NCI-H2227 (cell line): ENCODE measurements at regions not wholly inside any gene's neighbourhood (a gene's known extent, or its start where the extent isn't known, plus 50 kb on each side); places are given as distances from the start of the nearest gene placed in this dataset.

Experiments used
- DNase-seq: peaks from one replicate; lab custom pipeline; 2025; ENCODE audit not compliant: unreplicated experiment; lab: John Stamatoyannopoulos, UW

- DNase-seq, result no peak
Observed at GRCh38 chr4:83866834-83867621, 331.1 kb downstream of the GPAT3 start.

- DNase-seq, result no peak
Observed at GRCh38 chr4:83865417-83866150, 329.7 kb downstream of the GPAT3 start.

DNA sequence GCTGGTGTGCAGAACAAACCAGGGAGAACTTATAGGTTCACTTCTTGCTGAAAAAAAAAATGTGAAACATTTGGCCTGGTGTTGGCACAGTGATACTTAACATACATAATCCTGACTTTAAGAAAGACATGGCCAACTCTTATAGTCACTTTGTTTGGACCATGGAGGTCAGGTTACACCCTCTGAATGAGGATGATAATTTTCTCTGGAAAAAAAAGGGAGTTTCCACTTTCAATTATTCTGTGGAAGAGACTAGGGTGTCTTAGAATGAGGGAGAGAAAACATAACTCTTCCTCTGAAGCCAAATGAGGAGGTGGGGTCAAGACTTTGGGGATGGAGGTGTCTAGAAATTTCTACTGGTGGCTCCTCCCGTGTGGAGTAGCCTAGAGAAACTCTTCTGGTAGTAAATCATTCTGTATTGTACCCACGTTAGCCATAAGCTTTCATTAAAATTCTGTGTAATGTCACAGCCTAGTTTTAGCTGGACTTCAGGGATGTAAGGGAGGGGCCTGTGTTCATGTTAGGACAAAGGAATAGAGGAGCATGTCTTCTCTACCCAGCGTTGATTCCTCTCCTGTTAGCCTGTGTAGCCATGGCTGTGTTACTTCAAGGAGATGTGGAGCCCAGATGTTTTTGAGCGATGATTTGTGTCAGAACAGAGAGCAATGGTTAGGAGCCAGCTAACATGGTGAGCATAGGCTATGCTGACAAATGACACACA, 328.3 kb downstream of the GPAT3 start:
- DNase-seq, result no peak

GRCh38 chr4:83862471-83862870, 326.6 kb downstream of the GPAT3 start:
- no peak for DNase-seq

- DNase-seq, result no peak
Observed at GRCh38 chr4:83860200-83860599, 324.3 kb downstream of the GPAT3 start.

- DNase-seq, result no peak
Observed at GRCh38 chr4:83858131-83858530, 322.2 kb downstream of the GPAT3 start.

DNA sequence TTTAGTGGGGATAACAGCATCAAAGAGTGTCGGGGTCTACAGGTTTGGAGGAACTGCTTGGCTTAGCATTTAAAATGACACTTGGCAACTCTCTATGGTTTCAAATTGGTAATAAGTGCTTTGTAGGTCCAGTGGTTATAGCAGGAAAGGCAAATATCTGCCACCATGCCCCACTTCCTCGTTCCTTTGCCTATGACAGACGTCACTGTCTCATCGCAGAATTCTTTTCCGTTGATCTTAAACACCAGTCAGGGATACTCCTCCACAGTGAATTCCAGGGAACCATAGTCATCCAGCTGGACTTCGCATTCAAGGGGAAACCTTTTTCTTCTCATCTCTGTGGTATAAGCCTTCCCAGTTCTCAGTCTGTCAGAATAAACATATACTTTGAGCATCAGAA, 319.1 kb downstream of the GPAT3 start:
- no peak for DNase-seq

DNA sequence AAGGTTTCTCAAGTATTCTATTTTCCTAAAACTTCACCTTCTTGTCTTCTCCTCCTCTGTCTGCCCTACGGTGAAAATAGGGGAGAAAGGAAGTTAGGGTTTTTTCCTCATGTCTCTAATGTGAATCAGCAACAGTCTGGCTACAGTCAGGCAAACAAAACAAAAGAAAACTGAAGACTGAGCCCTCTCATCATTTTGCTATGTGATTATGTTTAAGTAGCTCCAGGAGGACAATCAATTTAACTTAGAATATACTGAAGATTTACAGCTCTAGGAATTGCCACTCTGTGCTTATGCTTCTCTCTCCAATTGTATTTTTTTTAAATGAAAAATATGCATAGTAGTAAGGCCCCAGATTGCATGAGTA, 316.2 kb downstream of the GPAT3 start:
- DNase-seq, result no peak

- no peak for DNase-seq
Observed at GRCh38 chr4:83851261-83852084, 315.6 kb downstream of the GPAT3 start.

- DNase-seq, result no peak
Observed at GRCh38 chr4:83850435-83850834, 314.5 kb downstream of the GPAT3 start.

DNA sequence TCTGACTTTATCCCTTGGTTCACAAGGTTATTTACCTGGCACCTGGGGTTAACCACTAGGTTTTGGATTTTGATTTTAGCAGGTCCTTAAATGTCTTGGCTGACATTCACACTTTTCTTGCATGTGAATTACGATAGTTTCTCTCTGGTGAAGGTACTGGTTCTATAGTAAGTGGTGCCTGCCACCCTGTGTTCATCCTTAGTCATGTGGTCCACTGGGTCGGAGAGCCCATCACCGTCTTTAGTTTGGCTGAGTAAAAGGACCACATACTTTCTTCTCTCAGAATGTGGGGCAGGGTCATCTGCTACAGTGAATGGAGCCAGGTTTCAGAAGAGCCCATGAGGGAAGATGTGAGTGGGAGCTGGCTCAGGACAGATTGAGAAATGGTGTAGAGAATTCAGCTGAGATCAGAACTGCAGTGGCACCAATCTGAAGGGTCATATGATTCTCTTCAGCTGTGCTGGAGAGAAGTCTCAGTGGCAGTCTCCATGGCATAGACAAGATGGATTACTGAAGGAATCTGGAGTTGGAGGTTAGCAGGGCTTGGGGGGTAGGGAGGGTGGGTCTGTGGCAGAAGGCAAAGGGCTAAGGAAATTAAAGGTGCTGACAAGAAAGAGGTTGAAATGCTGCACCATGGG, 310.4 kb downstream of the GPAT3 start:
- no peak for DNase-seq

GRCh38 chr4:83839615-83840014, 303.7 kb downstream of the GPAT3 start:
- no peak for DNase-seq

DNA sequence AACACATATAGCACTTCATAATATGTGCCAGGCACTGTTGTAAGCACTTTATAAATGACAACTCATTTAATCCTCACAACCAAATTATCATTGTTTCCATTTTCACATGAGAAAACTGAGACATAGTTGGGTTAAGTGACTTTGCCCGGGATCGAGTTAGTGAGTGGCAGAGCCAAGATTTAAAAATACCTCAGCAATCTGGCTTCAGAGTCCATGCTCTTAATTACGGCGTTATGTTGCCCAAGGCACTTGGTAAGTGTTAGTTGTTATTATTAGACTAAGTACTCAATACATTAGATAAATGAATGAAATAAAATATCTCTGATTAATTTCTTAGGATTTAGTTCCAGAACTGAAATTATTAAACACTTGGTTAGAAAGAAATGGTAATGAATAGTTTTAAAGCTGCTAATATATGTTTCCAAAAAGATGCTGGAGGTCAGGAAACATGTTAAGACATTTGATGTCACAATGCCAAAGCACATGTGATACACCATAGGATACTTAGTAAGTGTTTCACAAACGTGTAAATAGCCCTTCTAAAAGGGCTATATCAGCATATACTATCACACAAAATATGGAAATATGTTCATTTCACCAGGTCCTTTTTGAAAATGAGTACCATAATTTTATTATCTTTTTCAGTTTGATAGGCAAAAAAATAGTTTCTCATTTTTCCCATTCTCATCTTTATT, 301.9 kb downstream of the GPAT3 start:
- DNase-seq, result no peak

GRCh38 chr4:83833920-83834319, 298.0 kb downstream of the GPAT3 start:
- DNase-seq, result no peak

DNA sequence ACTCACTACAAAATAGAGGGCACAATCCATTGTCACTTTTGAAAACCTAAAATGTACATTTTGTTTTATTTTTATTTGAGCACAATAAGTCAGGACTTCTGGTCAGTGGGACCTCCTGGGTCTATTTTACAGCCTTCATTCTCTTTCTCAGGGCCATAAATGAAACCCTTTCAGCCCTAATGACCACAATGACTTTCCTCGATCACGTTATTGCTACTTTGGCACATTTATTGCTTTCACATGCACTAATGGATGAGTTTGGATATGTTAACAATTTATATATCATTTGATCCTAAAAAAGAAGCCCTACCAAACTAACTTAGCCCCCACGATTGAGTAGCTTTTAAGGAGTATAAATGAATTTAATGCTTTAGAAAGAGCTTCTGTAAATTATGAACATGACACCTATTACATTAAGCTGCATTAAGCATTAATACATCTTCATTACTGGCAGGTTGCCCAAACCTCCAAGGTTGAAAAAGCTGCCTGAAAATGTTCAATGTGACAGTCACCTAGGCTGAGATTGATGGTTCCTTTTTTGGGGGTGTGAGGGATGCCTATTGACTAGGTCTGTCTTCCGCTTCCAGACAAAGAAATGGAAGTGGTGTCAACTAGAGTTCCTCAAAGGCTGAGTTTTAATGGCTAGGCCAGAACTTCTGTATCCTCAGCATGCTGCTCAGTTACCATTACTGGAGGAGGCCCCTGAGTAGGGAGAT, 296.4 kb downstream of the GPAT3 start:
- DNase-seq, result no peak

DNA sequence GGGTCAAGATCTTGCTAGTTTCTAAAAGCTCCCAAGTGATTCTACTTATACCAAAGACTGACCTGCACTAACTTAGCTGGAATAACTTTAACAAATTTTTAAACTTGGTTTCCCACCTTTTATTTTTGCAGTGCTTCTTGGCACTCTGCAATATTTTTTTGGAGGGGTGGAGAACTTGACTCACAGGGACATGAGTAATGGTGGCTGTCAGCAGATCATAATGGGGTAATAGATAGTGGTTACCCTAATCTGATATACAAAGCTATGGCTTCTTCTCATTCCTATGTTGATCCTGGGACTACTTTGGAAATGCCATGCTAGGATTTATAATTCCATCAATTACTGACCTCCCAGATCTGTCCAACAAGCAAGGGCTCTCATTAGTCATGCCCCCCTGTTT, 295.7 kb downstream of the GPAT3 start:
- DNase-seq, result no peak

GRCh38 chr4:83830138-83830888, 294.4 kb downstream of the GPAT3 start:
- DNase-seq, result no peak

DNA sequence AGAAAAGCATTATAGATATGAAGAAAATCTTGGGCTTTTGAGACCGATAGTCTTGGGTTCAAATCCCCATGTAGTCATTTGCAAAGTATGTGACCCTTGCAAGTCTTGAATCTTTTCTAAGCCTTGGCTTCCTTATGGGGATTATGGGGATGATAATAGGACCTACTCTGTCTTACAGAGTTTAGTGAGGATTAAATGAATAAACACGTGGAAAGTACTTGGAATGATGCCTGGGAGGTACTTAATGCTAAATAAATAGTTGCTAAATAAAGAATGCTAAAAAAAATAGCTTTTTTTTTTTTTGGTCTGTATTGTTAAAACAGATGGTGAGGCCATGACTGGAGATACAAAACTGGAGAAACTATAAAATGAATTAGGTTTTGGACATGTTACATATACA, 292.7 kb downstream of the GPAT3 start:
- no peak for DNase-seq

DNA sequence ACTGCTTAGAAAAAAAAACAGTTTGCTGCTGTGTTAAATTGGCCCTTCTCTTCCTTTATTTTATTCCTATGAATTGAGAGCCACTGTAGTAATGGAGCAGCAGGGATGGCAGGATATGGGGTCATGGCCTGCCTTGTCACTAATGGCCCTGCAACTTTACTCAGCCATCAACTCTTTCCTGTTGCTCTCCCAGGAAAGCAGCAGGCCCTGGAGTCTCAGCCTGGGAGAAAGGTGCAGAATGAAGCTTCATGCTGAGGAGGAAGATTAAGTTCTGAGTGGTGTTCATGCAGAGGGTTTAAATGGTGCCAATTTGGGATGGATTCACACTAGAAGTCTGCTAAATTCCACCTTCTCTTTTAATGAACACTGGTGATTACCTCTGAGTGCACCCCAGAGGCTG, 285.6 kb downstream of the GPAT3 start:
- DNase-seq, result peak; percentile 29
